Stimulated activated CD8-positive, alpha-beta memory T cell treated with anti-CD3 and anti-CD28 coated beads, Interleukin-2, amount 100 ng/mL, for 1 hour (primary cell): ENCODE measurements at regions not wholly inside any gene's neighbourhood (a gene's known extent, or its start where the extent isn't known, plus 50 kb on each side); places are given as distances from the start of the nearest gene placed in this dataset.
"Not testable (repeated sequence)": the region's sequence is repeated elsewhere in the genome, so short reads cannot be mapped to it uniquely, and the experiment has no call there.

Experiments
- DNase-seq, 2 donors: peaks; one replicate each; pipeline ENCODE4 v3.0.0-alpha.2; 2020; ENCODE audit warnings: low read depth in 2 of 2

DNA sequence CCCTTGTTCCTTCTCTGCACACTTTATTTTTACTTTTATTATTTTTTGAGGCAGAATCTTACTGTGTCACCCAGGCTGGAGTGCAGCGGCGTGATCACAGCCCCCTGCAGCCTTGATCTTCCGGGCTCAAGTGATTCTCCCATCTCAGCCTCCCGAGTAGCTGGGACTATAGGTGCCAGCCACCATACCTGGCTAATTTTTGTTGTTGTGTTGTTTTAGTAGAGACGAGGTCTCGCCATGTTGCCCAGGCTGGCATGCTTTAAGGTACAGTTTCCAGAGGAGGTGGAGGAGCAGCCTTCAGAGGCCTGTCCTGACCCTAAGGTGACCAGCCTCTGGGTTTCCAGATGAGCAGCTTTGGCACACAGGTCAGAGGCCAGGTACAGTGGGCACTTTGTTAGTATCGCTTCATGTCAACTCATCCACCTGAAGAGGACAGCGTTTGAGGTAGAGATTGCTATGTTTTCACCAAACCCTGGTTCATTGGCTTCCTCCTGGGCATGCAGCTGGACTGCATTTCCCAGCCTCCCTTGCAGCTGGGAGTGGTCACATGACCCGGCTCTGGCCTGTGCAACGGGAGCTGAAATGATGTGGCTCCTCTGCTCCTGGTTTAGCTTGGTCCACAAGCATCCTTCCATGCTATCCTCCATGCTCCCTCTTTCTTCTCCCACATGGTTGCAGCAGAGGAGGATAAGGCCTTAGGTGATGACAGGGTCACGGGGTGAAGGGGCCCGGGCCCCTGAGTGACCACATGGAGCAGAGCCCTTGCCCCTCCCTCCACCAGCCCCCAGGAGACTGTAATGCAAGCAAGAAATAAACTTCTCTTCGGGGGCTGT, 139.3 kb upstream of the IER5L start:
- no peak for DNase-seq

DNA sequence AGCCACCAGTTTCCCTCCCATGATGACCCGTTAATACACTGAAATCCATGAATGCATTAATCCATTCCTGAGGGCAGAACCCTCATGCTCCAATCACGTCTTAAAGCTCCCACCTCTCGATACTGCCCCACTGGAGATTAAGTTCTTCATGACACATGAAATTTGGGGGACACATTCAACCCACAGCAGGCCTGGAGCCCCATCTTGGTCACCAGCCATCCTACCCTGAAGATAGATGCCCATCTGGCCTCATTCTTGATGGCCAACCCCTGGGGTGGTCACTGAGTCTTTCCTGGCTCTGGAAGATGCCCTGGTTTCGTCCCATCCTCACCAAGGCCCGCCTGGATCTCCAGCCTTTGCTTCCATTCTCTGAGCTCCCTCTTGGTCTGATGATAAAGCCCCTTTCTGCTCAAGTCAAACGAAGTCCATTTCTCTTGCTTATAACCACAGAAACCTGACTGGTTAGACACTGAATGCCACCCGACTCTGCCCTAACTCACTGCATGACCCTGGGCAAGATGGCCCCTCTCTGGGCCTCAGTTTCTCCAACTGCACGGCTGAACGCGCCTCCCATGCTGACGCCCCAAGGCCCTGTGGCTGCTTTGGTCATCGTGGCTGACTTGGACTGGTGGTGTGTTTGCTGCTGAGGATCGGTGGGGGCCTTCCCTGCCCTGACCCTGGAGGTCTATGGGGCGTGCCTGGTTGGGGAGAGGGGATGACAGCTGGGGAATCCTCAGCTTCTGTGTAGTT, 138.4 kb upstream of the IER5L start:
- DNase-seq: no peak

- no peak for DNase-seq
Measured at GRCh38 chr9:129313331-129313955, 135.4 kb upstream of the IER5L start.

DNA sequence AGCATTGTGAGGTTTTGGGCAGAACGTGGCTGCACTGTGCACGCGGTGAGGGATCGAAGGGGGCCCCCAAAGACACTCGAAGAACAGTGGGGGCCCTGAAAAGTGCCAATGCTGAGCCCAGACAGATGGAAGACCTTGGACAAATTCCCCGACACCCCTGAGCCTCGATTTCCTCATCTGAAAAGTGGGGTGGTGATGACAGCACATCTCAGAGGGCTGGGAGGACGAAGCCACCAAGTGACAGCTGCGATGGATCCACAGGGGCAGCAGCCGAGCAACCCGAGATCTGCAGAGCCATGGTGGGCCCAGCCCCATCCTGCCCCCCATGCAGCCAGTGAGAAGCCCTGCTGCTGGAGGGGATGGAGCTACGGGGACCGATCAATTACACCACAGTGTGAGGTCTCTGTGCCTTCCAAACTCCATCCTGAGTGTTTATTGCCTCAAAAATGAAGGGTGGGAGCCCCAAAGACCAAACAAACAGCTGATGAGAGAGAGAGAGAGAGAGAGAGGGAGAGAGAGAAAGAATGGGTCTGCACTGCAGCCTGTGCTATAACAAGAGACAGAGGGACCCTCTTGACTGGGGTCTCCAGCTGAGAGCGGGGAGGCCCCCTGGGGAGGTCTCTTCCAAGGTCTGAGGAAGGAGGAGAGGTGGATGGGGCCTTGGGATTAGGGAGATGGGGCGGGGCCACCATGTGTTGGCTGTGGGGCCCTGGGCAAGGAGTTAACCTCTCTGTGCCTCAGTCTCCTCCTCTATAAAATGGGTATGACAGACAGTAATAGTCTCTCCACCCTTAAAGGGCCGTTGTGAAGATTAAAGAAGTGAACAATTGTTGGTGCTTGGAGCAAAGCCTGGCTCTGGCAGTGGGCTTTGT, 134.4 kb upstream of the IER5L start:
- no peak for DNase-seq

DNA sequence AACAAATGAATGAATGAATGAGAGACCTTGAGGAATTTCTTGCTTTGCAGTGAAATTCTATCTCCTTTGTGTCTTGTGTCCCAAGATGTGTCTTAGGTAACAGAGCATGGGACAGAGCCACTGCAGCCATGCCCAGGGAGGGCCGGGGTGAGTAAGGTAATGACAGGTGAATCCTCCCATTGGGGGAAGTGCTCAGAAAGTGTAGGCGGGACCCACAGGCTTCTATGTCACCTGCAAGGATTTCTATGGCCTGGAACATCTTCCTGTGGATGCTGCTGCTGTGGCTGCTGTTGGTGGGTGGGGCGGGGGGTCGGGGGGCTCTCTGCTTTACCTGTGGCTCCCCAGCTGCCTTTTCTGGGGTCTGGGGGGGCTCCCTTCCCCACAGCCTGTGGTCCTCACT, 133.6 kb upstream of the IER5L start:
- DNase-seq: no peak

DNA sequence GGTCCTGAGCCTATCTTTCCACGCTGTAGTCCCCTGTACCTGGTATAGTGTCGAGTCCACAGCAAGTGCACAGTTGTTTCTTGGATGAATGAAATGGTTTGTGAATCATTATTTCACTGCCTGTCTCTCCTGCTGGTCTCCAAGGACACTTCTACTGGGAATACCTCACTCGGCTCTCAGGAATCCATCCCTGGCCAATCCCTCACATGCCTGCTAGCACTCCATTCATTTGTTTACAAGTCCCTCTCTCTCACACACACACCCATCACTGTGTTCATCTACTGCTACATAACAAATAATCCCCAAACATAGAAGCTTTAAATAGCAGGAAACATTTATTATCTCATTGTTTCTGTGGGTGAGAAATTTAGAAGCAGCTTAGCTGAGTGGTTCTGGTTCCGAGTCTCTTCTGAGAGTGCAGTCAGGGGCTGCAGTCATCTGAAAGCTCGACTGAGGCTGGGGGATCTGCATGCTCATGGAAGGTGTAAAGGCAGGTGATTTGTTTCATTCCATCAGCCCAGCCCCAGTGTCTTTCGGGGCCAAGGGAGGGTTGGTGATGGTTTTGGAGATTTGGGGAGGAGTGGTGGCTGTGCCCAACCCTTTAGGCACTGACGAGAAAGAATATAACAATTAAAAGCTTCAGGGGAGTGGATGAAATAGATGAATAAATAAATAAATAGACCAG, 132.7 kb upstream of the IER5L start:
- DNase-seq: no peak

- DNase-seq: no peak
Measured at GRCh38 chr9:129309906-129310305, 131.8 kb upstream of the IER5L start.

DNA sequence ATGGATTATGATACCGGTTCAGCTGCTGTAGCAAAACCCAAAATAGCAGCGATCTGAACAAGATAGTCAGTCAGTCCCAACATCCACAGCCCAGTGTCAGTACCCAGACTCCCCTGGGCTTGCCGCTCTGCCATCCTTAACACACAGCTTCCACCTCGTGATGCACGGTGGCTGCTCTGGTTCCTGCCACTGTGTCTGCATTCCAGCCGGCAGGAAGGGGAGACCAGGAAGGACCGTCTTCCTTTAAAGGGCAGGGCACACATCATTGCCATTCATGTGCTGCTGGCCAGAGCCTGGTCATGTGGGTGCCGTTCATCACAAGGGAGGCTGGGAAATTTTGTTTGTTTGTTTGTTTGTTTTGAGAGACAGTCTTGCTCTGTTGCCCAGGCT, 131.0 kb upstream of the IER5L start:
- no peak for DNase-seq

DNA sequence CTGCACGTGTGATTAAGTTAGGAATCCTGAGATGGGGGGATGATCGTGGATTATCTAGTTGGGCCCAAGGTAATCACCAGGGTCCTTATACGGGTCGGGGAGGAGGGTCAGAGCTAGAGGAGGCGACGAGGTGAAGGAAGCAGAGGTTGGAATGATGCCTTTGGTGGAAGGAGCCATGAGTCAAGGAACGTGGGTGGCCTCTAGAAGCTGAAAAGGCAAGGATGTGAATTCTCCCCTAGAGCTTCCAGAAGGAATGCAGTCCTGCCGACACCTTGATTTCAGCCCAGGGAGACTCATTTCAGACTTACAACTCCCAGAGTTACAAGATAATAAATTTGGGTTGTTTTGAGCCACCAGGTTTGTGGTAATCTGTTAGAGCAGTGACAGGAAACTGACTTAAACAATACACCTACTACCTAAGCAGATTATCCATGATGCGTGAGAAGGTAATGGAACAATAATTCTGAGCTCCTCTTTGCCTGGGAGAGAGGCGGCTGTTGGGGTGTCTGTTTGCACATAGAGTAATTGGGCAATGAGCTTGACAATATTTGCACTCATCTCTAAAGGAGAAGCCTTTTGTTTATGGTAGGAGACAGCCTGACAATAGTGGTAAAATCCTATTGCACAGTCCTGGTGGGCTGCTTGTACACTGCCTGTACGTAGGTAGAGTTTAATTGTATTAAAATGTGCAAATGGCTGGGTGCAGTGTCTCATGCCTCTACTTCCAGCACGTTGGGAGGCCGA, 129.3 kb upstream of the IER5L start:
- DNase-seq: no peak

DNA sequence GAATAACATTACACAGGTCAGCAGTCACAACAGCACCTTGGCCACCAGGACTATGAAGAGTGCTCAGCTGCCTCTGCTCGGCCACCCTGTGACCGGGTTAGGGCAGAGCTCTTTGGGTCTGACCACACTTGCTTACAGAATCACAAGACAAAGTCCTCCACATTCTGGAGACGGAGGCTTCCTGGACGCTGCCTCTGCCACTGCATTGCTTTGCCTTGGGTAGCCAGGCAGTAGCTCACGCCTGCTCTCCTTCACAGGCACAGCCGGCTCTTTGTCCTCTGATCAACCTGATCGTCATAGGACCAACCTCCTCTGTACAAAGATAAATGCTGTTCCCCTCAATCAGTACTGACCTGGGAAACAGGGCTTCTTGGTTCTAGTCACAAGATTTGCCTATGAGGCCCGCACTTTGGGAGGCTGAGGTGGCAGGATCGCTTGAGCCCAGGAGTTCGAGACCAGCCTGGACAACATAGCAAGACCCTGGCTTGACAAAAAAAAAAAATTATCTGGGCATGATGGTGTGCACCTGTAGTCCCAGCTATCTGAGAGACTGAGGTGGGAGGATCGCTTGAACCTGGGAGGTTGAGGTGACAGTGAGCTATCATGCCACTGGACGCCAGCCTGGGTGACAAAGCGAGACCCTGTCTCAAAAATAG, 128.4 kb upstream of the IER5L start:
- no peak for DNase-seq

GRCh38 chr9:129305246-129305645, 127.2 kb upstream of the IER5L start:
- no peak for DNase-seq

GRCh38 chr9:129301941-129302340, 123.9 kb upstream of the IER5L start:
- no peak for DNase-seq

- not testable (repeated sequence) for DNase-seq
Measured at GRCh38 chr9:129296195-129296594, 118.1 kb upstream of the IER5L start.

GRCh38 chr9:129291041-129291501, 113.0 kb upstream of the IER5L start:
- no peak for DNase-seq

DNA sequence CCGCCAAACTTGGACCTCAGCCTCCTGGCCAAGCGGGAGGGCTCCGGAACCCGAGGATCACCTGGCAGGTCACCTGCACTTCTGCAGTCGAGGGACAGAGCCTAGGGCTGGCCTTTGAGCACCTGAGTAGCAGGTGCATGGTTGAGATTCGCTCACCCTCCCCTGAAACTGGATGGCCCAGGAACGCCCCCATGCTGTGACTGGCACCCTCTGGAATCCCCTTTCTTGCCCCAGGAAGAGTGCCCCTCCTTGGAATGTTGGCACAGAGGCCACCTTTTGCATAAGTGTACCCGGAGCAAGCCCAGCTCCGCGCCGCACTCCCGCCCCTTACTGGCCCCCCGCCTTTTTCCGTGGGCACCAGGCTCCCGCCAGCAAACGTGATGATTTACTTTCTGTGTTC, 112.5 kb upstream of the IER5L start:
- no peak for DNase-seq

DNA sequence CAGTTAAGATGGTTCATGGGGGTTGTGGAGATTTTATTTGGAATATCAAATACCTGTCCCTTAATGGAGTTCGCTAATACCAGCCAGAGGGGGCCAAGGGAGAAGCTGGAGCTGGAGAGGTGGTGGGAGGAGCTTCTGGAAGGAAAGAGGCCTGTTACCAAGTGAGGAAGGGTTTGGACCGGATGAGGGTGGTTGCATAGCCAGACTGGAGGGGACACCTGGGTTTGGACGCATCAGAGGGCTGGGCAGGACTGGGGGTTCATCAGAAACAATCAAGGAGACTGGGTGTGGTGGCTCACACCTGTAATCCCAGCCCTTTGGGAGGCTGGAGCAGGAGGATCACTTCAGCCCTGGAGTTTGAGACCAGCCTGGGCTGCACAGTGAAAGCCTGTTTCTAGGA, 111.8 kb upstream of the IER5L start:
- DNase-seq: no peak

- no peak for DNase-seq
Measured at GRCh38 chr9:129289131-129289731, 111.2 kb upstream of the IER5L start.

- no peak for DNase-seq
Measured at GRCh38 chr9:129287619-129288305, 109.7 kb upstream of the IER5L start.
